ENCODE measurements at regions not wholly inside any gene's neighbourhood (a gene's known extent, or its start where the extent isn't known, plus 50 kb on each side); places are given as distances from the start of the nearest gene placed in this dataset.

- TF ChIP-seq, protein P1, sequence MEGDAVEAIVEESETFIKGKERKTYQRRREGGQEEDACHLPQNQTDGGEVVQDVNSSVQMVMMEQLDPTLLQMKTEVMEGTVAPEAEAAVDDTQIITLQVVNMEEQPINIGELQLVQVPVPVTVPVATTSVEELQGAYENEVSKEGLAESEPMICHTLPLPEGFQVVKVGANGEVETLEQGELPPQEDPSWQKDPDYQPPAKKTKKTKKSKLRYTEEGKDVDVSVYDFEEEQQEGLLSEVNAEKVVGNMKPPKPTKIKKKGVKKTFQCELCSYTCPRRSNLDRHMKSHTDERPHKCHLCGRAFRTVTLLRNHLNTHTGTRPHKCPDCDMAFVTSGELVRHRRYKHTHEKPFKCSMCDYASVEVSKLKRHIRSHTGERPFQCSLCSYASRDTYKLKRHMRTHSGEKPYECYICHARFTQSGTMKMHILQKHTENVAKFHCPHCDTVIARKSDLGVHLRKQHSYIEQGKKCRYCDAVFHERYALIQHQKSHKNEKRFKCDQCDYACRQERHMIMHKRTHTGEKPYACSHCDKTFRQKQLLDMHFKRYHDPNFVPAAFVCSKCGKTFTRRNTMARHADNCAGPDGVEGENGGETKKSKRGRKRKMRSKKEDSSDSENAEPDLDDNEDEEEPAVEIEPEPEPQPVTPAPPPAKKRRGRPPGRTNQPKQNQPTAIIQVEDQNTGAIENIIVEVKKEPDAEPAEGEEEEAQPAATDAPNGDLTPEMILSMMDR (conservative IDR thresholded peaks at IDR 0.05; ENCODE audit: low read length): no peak
- no peak for TF ChIP-seq EZH2phosphoT487 (IDR thresholded peaks at IDR 0.05; ENCODE audit: borderline replicate concordance, low read depth, low read length)
Observed at GRCh38 chr6:86203044-86203443, 560.4 kb upstream of the SYNCRIP start.

All from OCI-LY7 (cell line).